ENCODE measurements at regions not wholly inside any gene's neighbourhood (a gene's known extent, or its start where the extent isn't known, plus 50 kb on each side); places are given as distances from the start of the nearest gene placed in this dataset.

DNA sequence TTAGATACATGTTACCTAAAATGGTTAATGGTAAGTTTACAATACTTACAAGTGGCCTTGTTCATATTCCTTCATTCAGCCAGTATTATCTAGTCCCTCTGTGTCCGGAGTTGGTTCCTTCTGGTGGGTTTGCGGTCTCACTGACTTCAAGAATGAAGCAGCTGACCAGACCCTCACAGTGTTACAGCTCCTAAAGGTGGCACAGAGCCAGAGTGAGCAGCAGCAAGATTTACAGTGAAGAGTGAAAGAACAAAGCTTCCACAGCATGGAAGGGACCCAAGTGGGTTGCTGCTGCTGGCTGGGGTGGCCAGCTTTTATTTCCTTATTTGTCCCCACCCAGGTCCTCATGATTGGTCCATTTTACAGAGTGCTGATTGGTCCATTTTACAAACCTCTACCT lies 916.8 kb downstream of the MCTP2 start:
- TF ChIP-seq, protein P1, sequence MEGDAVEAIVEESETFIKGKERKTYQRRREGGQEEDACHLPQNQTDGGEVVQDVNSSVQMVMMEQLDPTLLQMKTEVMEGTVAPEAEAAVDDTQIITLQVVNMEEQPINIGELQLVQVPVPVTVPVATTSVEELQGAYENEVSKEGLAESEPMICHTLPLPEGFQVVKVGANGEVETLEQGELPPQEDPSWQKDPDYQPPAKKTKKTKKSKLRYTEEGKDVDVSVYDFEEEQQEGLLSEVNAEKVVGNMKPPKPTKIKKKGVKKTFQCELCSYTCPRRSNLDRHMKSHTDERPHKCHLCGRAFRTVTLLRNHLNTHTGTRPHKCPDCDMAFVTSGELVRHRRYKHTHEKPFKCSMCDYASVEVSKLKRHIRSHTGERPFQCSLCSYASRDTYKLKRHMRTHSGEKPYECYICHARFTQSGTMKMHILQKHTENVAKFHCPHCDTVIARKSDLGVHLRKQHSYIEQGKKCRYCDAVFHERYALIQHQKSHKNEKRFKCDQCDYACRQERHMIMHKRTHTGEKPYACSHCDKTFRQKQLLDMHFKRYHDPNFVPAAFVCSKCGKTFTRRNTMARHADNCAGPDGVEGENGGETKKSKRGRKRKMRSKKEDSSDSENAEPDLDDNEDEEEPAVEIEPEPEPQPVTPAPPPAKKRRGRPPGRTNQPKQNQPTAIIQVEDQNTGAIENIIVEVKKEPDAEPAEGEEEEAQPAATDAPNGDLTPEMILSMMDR (conservative IDR thresholded peaks at IDR 0.05 in 1 of 2, IDR thresholded peaks at IDR 0.05 in 1 of 2; ENCODE audit: extremely low read depth in 1 of 2, insufficient read depth in 1 of 2, low read depth in 1 of 2, low read length in 2 of 2): no peak
- TF ChIP-seq EZH2 (IDR thresholded peaks at IDR 0.05; ENCODE audit: borderline replicate concordance, low read length): no peak
